ENCODE measurements at regions not wholly inside any gene's neighbourhood (a gene's known extent, or its start where the extent isn't known, plus 50 kb on each side); places are given as distances from the start of the nearest gene placed in this dataset.

- DNase-seq (ENCODE audit: low read depth): no peak
Measured at GRCh38 chr2:12254280-12254860, 462.4 kb upstream of the TRIB2 start.

- no peak for DNase-seq (ENCODE audit: low read depth)
Measured at GRCh38 chr2:12256206-12256605, 460.5 kb upstream of the TRIB2 start.

DNA sequence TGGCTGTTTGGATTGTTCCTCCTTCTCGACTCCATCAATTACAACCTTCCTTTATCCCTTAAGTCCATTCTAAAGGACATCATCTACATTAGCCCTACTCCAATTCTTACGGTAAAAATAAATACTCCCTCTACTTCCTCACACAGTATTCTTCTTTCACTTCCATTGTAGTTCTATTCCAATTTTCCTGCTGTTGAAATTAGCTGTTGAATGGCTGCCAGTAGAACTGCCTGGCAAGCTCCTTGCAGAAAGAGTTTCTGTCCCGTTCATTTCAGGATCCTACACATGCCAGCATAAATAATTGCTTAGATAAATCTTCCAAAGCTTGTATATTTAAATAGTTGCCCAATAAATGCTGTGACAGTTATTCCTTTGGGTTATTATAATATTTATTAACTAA lies 459.3 kb upstream of the TRIB2 start:
- DNase-seq (ENCODE audit: low read depth): no peak

- DNase-seq (ENCODE audit: low read depth): no peak
Measured at GRCh38 chr2:12259493-12259892, 457.2 kb upstream of the TRIB2 start.

- peak; percentile 74 for DNase-seq (ENCODE audit: low read depth)
Measured at GRCh38 chr2:12261986-12262680, 454.6 kb upstream of the TRIB2 start.

DNA sequence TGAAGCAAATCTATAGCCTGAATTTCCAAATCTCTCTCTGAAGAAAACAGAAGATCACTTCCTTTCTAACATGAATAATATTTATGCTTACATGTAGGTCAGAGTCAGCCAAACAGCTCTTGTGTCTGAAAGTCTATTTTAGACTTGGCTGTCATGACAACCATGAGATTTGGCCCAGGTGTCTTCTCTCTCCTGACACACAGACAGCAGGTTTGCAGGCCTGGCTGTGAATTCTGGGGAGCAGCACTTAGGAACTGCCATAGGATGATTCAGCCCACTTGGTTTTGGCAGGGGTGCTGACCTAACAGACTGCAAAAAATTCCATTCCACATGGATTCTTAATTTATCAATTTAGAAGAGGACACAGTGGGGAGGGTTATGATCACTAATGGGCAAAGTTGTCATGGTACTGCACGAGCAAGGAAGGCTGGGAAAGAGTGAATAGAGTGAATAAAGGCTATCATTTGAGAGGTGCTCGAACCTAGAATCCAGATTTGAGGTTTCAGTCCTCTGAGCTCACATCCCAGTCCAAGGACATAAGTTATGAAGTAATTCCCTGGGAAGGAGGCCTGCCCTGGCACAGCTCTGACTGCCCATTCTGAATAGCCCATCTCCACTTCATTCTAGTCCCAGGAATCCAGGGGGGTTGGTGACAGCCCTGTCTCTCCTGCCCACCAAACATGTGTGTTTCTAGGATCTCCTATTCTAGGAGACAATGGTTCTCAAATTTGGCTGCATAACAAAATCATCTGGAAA lies 453.9 kb upstream of the TRIB2 start:
- peak; percentile 68 for DNase-seq (ENCODE audit: low read depth)

GRCh38 chr2:12263730-12264129 lies 453.0 kb upstream of the TRIB2 start:
- DNase-seq (ENCODE audit: low read depth): no peak

GRCh38 chr2:12264146-12264545 lies 452.6 kb upstream of the TRIB2 start:
- no peak for DNase-seq (ENCODE audit: low read depth)

GRCh38 chr2:12265646-12266045 lies 451.1 kb upstream of the TRIB2 start:
- no peak for DNase-seq (ENCODE audit: low read depth)

DNA sequence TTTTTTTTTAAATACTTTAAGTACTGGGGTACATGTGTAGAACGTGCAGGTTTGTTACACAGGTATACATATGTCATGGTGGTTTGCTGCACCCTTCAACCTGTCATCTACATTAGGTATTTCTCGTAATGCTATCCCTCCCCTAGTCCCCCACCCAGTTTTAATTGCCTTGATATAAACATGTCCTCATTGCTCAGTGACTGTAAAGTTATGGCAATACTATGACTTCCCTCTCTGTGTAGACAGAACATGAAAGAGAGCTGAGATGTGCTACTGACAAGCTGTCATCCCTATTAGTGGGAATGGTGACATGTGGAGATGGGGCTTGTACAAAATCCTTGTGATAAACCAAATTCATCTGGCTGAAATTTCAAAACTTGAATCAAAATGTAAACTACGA lies 449.7 kb upstream of the TRIB2 start:
- DNase-seq (ENCODE audit: low read depth): no peak

DNA sequence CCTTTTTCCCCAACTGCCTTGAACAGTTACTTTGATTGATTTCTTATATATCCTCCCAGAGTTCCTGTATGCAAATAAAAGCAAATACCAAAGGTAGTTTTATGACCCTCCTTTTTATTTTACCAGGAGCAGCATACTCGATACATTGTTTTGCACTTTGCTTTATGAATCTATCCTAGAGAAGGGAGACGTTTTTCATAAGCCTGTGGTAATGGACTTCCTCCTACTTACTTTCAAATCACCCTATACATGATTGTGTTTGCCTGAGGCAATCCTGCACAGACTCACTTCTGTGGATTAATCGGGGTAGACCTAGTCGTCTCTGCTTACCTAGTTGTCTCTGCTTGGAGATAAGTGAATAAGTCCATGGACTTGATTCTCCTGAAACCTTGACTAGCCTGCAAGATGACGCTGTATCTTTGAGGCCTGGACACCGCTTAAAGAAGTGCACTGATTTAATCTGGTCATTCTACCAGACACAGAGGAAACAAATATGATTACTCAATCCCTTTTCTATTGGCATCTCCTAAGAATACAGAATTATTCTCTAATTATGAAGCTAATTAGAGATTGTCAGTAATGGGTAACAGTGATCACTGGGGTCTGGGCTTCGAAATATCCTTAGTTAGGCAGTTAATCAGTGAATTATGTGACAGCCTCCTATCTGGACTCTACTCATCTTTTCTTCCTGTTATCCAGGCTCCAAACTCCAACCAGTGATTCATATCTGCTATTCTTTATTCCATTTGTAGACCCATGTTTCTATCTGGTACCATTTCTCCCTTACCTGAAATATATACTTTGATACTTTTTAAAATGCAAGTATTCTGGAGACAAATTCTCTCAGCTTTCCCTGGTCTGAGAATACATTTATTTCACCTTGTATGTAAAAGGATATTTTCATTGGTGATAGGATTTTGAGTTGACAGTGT lies 447.4 kb upstream of the TRIB2 start:
- DNase-seq (ENCODE audit: low read depth): peak; percentile 7

GRCh38 chr2:12270876-12271588 lies 445.7 kb upstream of the TRIB2 start:
- DNase-seq (ENCODE audit: low read depth): no peak

DNA sequence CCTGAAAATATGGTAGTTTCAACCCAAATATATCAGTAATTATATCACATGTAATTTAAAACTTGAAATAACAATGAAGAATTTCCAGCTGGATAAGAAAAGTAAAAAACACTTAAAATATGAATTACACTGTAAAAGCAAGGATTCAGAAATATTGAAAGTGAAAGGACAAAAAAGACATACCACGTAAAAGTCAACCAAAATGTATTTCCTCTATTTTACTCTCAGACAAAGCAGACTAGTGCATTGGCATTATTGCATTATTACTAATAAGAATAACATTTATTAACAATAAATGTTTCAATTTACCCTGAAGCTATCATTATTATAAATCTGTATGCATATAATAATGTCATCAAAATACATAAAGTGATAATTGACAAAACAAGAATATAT lies 445.1 kb upstream of the TRIB2 start:
- no peak for DNase-seq (ENCODE audit: low read depth)

DNA sequence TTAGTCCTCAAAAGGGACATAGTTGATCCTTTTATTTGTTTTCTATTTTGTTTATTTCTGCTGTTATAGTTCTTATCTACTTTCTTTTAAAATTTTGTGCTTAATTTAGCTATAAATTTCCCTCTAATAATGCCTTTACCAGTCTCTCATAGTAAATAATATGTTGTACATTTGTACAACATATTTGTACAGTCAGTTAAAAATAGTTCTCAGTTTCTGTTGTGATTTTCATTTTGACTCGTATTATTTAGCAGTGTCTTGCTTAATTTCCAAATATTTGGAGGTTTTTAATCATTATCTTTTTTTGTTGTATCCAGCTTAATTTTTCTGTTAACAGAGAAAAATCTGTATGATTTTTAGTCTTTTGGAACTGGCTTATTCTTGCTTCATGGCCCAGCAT lies 443.6 kb upstream of the TRIB2 start:
- DNase-seq (ENCODE audit: low read depth): no peak

GRCh38 chr2:12274591-12274990 lies 442.1 kb upstream of the TRIB2 start:
- no peak for DNase-seq (ENCODE audit: low read depth)

- no peak for DNase-seq (ENCODE audit: low read depth)
Measured at GRCh38 chr2:12277241-12278034, 439.3 kb upstream of the TRIB2 start.

- DNase-seq (ENCODE audit: low read depth): peak; percentile 16
Measured at GRCh38 chr2:12278217-12278750, 438.5 kb upstream of the TRIB2 start.

DNA sequence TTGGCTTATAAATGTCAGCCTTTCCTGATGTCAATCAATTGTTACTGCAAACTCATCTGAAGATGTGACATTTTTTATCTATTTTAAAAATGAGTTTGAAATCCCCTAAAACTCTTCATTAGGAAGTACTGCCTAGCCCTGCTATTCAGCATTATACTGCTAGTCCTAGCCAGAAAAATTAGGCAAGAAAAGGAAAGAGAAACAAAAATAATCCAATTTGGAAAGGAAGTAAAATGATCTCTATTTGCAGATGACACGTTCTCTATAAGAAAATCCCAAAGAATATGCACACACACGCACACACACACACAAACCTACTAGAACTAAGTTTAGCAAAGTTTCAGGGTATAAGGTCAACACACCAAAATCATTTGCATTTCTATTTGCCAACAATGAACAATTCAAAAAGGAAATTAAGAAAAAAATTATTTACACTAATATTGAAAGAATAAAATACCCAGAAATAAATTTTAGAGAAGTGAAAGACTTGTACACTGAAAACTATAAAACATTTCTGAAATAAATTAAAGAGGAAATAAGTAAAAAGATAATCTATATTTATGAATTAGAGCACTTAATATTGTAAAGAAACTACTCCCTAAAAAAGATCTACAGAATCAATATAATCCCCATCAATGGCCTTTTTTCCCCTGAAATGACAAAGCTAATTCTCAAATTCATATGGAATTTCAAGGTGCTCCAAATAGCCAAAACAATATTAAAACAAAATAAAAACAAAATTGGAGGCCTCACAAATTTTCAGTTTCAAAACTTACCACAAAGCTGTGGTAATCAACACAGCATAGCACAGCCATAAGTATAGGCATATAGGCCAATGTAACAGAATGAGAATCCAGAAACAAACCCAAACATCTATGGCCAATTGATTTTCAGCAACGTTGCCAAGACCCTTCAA lies 433.7 kb upstream of the TRIB2 start:
- no peak for DNase-seq (ENCODE audit: low read depth)

DNA sequence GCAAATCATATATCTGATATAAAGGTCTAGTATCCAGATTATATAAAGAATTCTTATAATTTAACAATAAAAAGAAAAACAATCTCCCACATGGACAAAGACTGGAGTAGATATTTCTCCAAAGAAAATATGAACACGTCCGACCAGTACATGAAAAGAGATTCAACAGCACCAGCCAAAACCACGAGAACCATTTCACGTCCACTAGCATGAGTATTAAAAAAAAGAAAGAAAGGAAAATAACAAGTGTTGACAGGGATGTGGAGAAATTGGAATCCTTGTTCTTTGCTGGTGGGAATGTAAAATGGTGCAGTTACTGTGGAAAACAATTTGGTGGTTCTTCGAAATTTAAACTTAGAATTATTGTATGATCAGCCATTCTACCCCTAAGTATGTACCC lies 432.7 kb upstream of the TRIB2 start:
- DNase-seq (ENCODE audit: low read depth): no peak

All from M059J (cell line).